CD4-positive, CD25-positive, alpha-beta regulatory T cell (primary cell): ENCODE measurements at regions not wholly inside any gene's neighbourhood (a gene's known extent, or its start where the extent isn't known, plus 50 kb on each side); places are given as distances from the start of the nearest gene placed in this dataset.

Experiments used
- ATAC-seq, 2 donors: fragments of 150-1000 bp; cut with Tn5 transposase; one replicate each; pipeline ENCODE4 v1.10.0; 2021; ENCODE audit warnings: low read depth in 2 of 2, moderate number of reproducible peaks in 2 of 2, moderate library complexity in 1 of 2
- DNase-seq, 3 donors: peaks; one replicate each; pipeline versions ENCODE4 v3.0.0 to v3.0.0-alpha.2; 2012 to 2022; ENCODE audit warnings: mixed read lengths in 1 of 3
- H3K27ac ChIP-seq: one replicate; pipeline ENCODE4 v1.7.0; 2013; ENCODE audit warnings: mild to moderate bottlenecking, low read length; ENCODE audit not compliant: insufficient read depth, poor library complexity, severe bottlenecking
- H3K27me3 ChIP-seq: one replicate; pipeline ENCODE4 v1.7.0; 2013; ENCODE audit warnings: low read length; ENCODE audit not compliant: control insufficient read depth, insufficient read depth
- H3K36me3 ChIP-seq: one replicate; pipeline ENCODE4 v1.7.0; 2013; ENCODE audit warnings: mild to moderate bottlenecking, low read length, moderate library complexity; ENCODE audit not compliant: control insufficient read depth, insufficient read depth
- H3K4me1 ChIP-seq: 2 replicates; pipeline ENCODE4 v1.7.0; 2013; ENCODE audit warnings: mild to moderate bottlenecking, low read length; ENCODE audit not compliant: insufficient read depth, control insufficient read depth, poor library complexity, severe bottlenecking
- H3K4me3 ChIP-seq: one replicate; pipeline ENCODE4 v1.7.0; 2013; ENCODE audit warnings: low read depth, mild to moderate bottlenecking, low read length, moderate library complexity
- H3K9me3 ChIP-seq, 2 experiments: 1 replicate in 1 of 2; 2 replicates in 1 of 2; pipeline ENCODE4 v1.7.0; 2013; ENCODE audit warnings: low read length in 2 of 2, mild to moderate bottlenecking in 1 of 2, moderate library complexity in 1 of 2; ENCODE audit not compliant: control insufficient read depth in 2 of 2
- H3K27ac Mint-ChIP-seq, 3 donors: one replicate each; pipeline ENCODE4 v1.8.0; 2020 to 2022; ENCODE audit warnings: mild to moderate bottlenecking in 3 of 3, mixed read lengths in 3 of 3, moderate library complexity in 2 of 3
- H3K27me3 Mint-ChIP-seq: one replicate; pipeline ENCODE4 v1.8.0; 2022; ENCODE audit warnings: mild to moderate bottlenecking, mixed read lengths
- H3K36me3 Mint-ChIP-seq: one replicate; pipeline ENCODE4 v1.8.0; 2020; ENCODE audit warnings: mixed read lengths
- H3K4me1 Mint-ChIP-seq, 4 donors: one replicate each; pipeline ENCODE4 v1.8.0; 2020 to 2022; ENCODE audit warnings: mixed read lengths in 4 of 4, mild to moderate bottlenecking in 1 of 4
- H3K4me3 Mint-ChIP-seq, 4 donors: one replicate each; pipeline ENCODE4 v1.8.0; 2020 to 2022; ENCODE audit warnings: mild to moderate bottlenecking in 4 of 4, mixed read lengths in 4 of 4, moderate library complexity in 3 of 4
- H3K9me3 Mint-ChIP-seq, 7 donors: one replicate each; pipeline ENCODE4 v1.8.0; 2020 to 2022; ENCODE audit warnings: mixed read lengths in 7 of 7, mild to moderate bottlenecking in 3 of 7, moderate library complexity in 2 of 7

- Mint-ChIP-seq H3K27me3 (peaks cover 17% of the 10 kb centered on the region), H3K9me3 (no peaks in the 10 kb centered on the region), H3K36me3 (no peaks in the 10 kb centered on the region), H3K4me1 (peaks cover 0 to 6% (median 2%) of the 10 kb centered on the region in 4 donors), H3K27ac (no peak overlapping the region), H3K4me3 (no peak overlapping the region)
- no peak for ATAC-seq
- DNase-seq = no peak
- no peak overlapping the region for H3K27ac ChIP-seq
- peaks cover 9% of the 10 kb centered on the region for H3K27me3 ChIP-seq
- H3K4me1 ChIP-seq = no peaks in the 10 kb centered on the region
- no peaks in the 10 kb centered on the region for H3K9me3 ChIP-seq
- no peaks in the 10 kb centered on the region for H3K36me3 ChIP-seq
- no peak overlapping the region for H3K4me3 ChIP-seq
Observed at GRCh38 chr9:113659039-113659438, 195.5 kb downstream of the RGS3 start.

GRCh38 chr9:113659740-113660139 is 196.2 kb downstream of the RGS3 start:
- no peaks in the 10 kb centered on the region for H3K4me1 ChIP-seq
- Mint-ChIP-seq H3K9me3 (peaks cover 0 to 1% (median 0%) of the 10 kb centered on the region in 7 donors), H3K27me3 (peaks cover 17% of the 10 kb centered on the region), H3K4me1 (peaks cover 0 to 6% (median 2%) of the 10 kb centered on the region in 4 donors), H3K4me3 (no peak overlapping the region), H3K36me3 (no peaks in the 10 kb centered on the region), H3K27ac (no peak overlapping the region)
- ATAC-seq = no peak
- DNase-seq = no peak
- peaks cover 9% of the 10 kb centered on the region for H3K27me3 ChIP-seq
- H3K36me3 ChIP-seq = no peaks in the 10 kb centered on the region
- no peak overlapping the region for H3K27ac ChIP-seq
- H3K4me3 ChIP-seq = no peak overlapping the region
- H3K9me3 ChIP-seq = no peaks in the 10 kb centered on the region

- Mint-ChIP-seq H3K9me3 (peaks cover 0 to 2% (median 0%) of the 10 kb centered on the region in 7 donors), H3K4me1 (peaks cover 0 to 6% (median 2%) of the 10 kb centered on the region in 4 donors), H3K4me3 (no peak overlapping the region), H3K36me3 (no peaks in the 10 kb centered on the region), H3K27ac (no peak overlapping the region), H3K27me3 (peaks cover 17% of the 10 kb centered on the region)
- DNase-seq (no peak), ATAC-seq (no peak)
- Histone ChIP-seq H3K4me1 (no peaks in the 10 kb centered on the region), H3K36me3 (no peaks in the 10 kb centered on the region), H3K9me3 (no peaks in the 10 kb centered on the region), H3K27me3 (peaks cover 9% of the 10 kb centered on the region), H3K4me3 (no peak overlapping the region), H3K27ac (no peak overlapping the region)
Observed at GRCh38 chr9:113660196-113660595, 196.7 kb downstream of the RGS3 start.

- no peak for ATAC-seq
- Mint-ChIP-seq H3K27ac (no peak overlapping the region), H3K4me1 (peaks cover 0 to 3% (median 1%) of the 10 kb centered on the region in 4 donors), H3K36me3 (no peaks in the 10 kb centered on the region), H3K4me3 (no peak overlapping the region), H3K9me3 (peaks cover 0 to 2% (median 0%) of the 10 kb centered on the region in 7 donors), H3K27me3 (peaks cover 17% of the 10 kb centered on the region)
- Histone ChIP-seq H3K27ac (no peak overlapping the region), H3K4me1 (no peaks in the 10 kb centered on the region), H3K9me3 (no peaks in the 10 kb centered on the region), H3K4me3 (no peak overlapping the region), H3K36me3 (no peaks in the 10 kb centered on the region), H3K27me3 (peaks cover 9% of the 10 kb centered on the region)
- DNase-seq = no peak
Observed at GRCh38 chr9:113661074-113661473, 197.5 kb downstream of the RGS3 start.

GRCh38 chr9:113664181-113664875 is 200.8 kb downstream of the RGS3 start:
- H3K9me3 ChIP-seq = no peaks in the 10 kb centered on the region
- H3K27me3 ChIP-seq = peaks cover 5% of the 10 kb centered on the region
- no peak overlapping the region for H3K27ac ChIP-seq
- Mint-ChIP-seq H3K27ac (no peak overlapping the region), H3K36me3 (no peaks in the 10 kb centered on the region), H3K4me3 (no peak overlapping the region), H3K4me1 (no peaks in the 10 kb centered on the region), H3K27me3 (peaks cover 20% of the 10 kb centered on the region), H3K9me3 (peaks cover 0 to 3% (median 0%) of the 10 kb centered on the region in 7 donors)
- H3K4me3 ChIP-seq = no peak overlapping the region
- no peak for DNase-seq
- no peaks in the 10 kb centered on the region for H3K4me1 ChIP-seq
- H3K36me3 ChIP-seq = no peaks in the 10 kb centered on the region
- ATAC-seq = no peak

- Mint-ChIP-seq H3K4me3 (no peak overlapping the region), H3K27me3 (peaks cover 20% of the 10 kb centered on the region), H3K27ac (no peak overlapping the region), H3K36me3 (no peaks in the 10 kb centered on the region), H3K4me1 (no peaks in the 10 kb centered on the region), H3K9me3 (peaks cover 0 to 3% (median 0%) of the 10 kb centered on the region in 7 donors)
- Histone ChIP-seq H3K4me1 (no peaks in the 10 kb centered on the region), H3K27ac (no peak overlapping the region), H3K4me3 (no peak overlapping the region), H3K36me3 (no peaks in the 10 kb centered on the region), H3K27me3 (peaks cover 4% of the 10 kb centered on the region), H3K9me3 (no peaks in the 10 kb centered on the region)
- ATAC-seq = no peak
- DNase-seq = no peak
Observed at GRCh38 chr9:113665064-113665463, 201.5 kb downstream of the RGS3 start.

GRCh38 chr9:113665756-113666155 is 202.2 kb downstream of the RGS3 start:
- DNase-seq (no peak), ATAC-seq (no peak)
- Mint-ChIP-seq H3K4me3 (no peak overlapping the region), H3K36me3 (no peaks in the 10 kb centered on the region), H3K27me3 (peaks cover 15% of the 10 kb centered on the region), H3K4me1 (no peaks in the 10 kb centered on the region), H3K27ac (no peak overlapping the region), H3K9me3 (peaks cover 0 to 3% (median 0%) of the 10 kb centered on the region in 7 donors)
- no peak overlapping the region for H3K27ac ChIP-seq
- H3K9me3 ChIP-seq = no peaks in the 10 kb centered on the region
- no peaks in the 10 kb centered on the region for H3K36me3 ChIP-seq
- H3K27me3 ChIP-seq = no peaks in the 10 kb centered on the region
- no peak overlapping the region for H3K4me3 ChIP-seq
- H3K4me1 ChIP-seq = no peaks in the 10 kb centered on the region

- Histone ChIP-seq H3K27ac (no peak overlapping the region), H3K36me3 (no peaks in the 10 kb centered on the region), H3K4me3 (no peak overlapping the region), H3K4me1 (no peaks in the 10 kb centered on the region), H3K27me3 (no peaks in the 10 kb centered on the region), H3K9me3 (no peaks in the 10 kb centered on the region)
- Mint-ChIP-seq H3K36me3 (no peaks in the 10 kb centered on the region), H3K9me3 (peaks cover 0 to 3% (median 0%) of the 10 kb centered on the region in 7 donors), H3K4me3 (no peak overlapping the region), H3K27ac (no peak overlapping the region), H3K4me1 (no peaks in the 10 kb centered on the region), H3K27me3 (peaks cover 11% of the 10 kb centered on the region)
- DNase-seq (no peak), ATAC-seq (no peak)
Observed at GRCh38 chr9:113668061-113668460, 204.5 kb downstream of the RGS3 start.
